ENCODE measurements at regions not wholly inside any gene's neighbourhood (a gene's known extent, or its start where the extent isn't known, plus 50 kb on each side); places are given as distances from the start of the nearest gene placed in this dataset.

DNA sequence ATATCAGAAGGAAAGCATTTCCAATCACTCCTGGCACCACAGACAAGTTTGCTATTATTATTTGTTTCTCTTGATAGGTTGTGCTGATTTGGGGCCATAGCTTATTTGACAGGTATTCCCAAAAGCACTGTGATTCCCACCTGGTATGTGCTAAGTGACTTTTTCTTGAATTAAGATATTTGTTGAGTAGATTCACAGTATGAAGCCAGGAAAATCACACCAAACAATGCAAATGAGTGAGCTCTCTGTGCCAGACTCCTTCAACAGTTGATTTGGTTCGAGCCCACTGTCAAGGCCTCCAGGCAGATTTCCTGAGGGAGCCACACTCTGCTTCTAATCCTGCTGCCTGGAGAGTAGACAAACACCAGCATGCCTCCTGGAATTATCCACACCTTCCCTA lies 253.0 kb upstream of the POU2AF2 start:
- TF ChIP-seq POLR2AphosphoS5 (IDR thresholded peaks at IDR 0.05) = no peak
- TF ChIP-seq, protein P1, sequence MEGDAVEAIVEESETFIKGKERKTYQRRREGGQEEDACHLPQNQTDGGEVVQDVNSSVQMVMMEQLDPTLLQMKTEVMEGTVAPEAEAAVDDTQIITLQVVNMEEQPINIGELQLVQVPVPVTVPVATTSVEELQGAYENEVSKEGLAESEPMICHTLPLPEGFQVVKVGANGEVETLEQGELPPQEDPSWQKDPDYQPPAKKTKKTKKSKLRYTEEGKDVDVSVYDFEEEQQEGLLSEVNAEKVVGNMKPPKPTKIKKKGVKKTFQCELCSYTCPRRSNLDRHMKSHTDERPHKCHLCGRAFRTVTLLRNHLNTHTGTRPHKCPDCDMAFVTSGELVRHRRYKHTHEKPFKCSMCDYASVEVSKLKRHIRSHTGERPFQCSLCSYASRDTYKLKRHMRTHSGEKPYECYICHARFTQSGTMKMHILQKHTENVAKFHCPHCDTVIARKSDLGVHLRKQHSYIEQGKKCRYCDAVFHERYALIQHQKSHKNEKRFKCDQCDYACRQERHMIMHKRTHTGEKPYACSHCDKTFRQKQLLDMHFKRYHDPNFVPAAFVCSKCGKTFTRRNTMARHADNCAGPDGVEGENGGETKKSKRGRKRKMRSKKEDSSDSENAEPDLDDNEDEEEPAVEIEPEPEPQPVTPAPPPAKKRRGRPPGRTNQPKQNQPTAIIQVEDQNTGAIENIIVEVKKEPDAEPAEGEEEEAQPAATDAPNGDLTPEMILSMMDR (IDR thresholded peaks at IDR 0.05 in 8 of 11, conservative IDR thresholded peaks at IDR 0.05 in 3 of 11) = no peak

Data from spleen (tissue), 7 donors.